ENCODE measurements at regions not wholly inside any gene's neighbourhood (a gene's known extent, or its start where the extent isn't known, plus 50 kb on each side); places are given as distances from the start of the nearest gene placed in this dataset.

GRCh38 chr6:1024587-1024986, 287.3 kb upstream of the FOXQ1 start (continued):
- TF ChIP-seq HOXD13 (CRISPR knock-in tag; IDR thresholded peaks at IDR 0.05; ENCODE audit: borderline replicate concordance), result peak; percentile 81; the same call in 1 of the 2 replicates
- TF ChIP-seq ZNF18 (tag by site-specific recombination; IDR thresholded peaks at IDR 0.05), result peak; percentile 47; the same call in 1 of the 2 replicates
- peak; percentile 71; the same call in 1 of the 2 replicates for TF ChIP-seq TRIM28 (IDR thresholded peaks at IDR 0.05; ENCODE audit: borderline replicate concordance, low read length)
- no peak for TF ChIP-seq KLF10 (tag by site-specific recombination; IDR thresholded peaks at IDR 0.05)
- peak; percentile 95 for TF ChIP-seq ZNF561 (tag by site-specific recombination; IDR thresholded peaks at IDR 0.05; ENCODE audit: borderline replicate concordance)
- TF ChIP-seq ZNF16 (tag by site-specific recombination; IDR thresholded peaks at IDR 0.05; ENCODE audit: low read depth), result no peak
- TF ChIP-seq ZNF112 (tag by site-specific recombination; IDR thresholded peaks at IDR 0.05), result no peak
- peak; percentile 95 for TF ChIP-seq ZBTB44 (tag by site-specific recombination; IDR thresholded peaks at IDR 0.05)
- TF ChIP-seq ZXDB (tag by site-specific recombination; IDR thresholded peaks at IDR 0.05), result peak; percentile 90
- TF ChIP-seq ZSCAN30 (tag by site-specific recombination; IDR thresholded peaks at IDR 0.05), result no peak; the same call in 1 of the 2 replicates
- 0 out of 2 replicates have a peak, but pooled peaks have one; percentile 32 for TF ChIP-seq ATF2 (tag by site-specific recombination; IDR thresholded peaks at IDR 0.05; ENCODE audit: low read depth)
- peak; percentile 49; the same call in 1 of the 2 replicates for TF ChIP-seq INSM2 (tag by site-specific recombination; IDR thresholded peaks at IDR 0.05)
- TF ChIP-seq KLF7 (tag by site-specific recombination; IDR thresholded peaks at IDR 0.05; ENCODE audit: borderline replicate concordance), result peak; percentile 81; the same call in 1 of the 2 replicates
- no peak for TF ChIP-seq ZNF473 (tag by site-specific recombination; IDR thresholded peaks at IDR 0.05)
- peak; percentile 50 for TF ChIP-seq ZNF341 (tag by site-specific recombination; IDR thresholded peaks at IDR 0.05; ENCODE audit: low read depth)
- TF ChIP-seq BCL6B (tag by site-specific recombination; IDR thresholded peaks at IDR 0.05), result peak; percentile 76; the same call in 1 of the 2 replicates
- TF ChIP-seq ZNF785 (tag by site-specific recombination; IDR thresholded peaks at IDR 0.05), result no peak
- no peak for TF ChIP-seq ZNF654 (tag by site-specific recombination; IDR thresholded peaks at IDR 0.05; ENCODE audit: low read depth)
- TF ChIP-seq ZNF488 (tag by site-specific recombination; IDR thresholded peaks at IDR 0.05), result peak; percentile 74
- TF ChIP-seq ZNF398 (tag by site-specific recombination; IDR thresholded peaks at IDR 0.05), result peak; percentile 43
- TF ChIP-seq ZBTB20 (tag by site-specific recombination; IDR thresholded peaks at IDR 0.05), result 0 out of 2 replicates have a peak, but pooled peaks have one; percentile 17
- 0 out of 2 replicates have a peak, but pooled peaks have one; percentile 7 for TF ChIP-seq GLI2 (tag by site-specific recombination; IDR thresholded peaks at IDR 0.05; ENCODE audit: borderline replicate concordance, low read depth)
- TF ChIP-seq ZNF335 (tag by site-specific recombination; conservative IDR thresholded peaks at IDR 0.05), result peak; percentile 40; the same call in 1 of the 2 replicates
- peak; percentile 67; the same call in 1 of the 2 replicates for TF ChIP-seq ZNF610 (tag by site-specific recombination; IDR thresholded peaks at IDR 0.05; ENCODE audit: borderline replicate concordance)
- peak; percentile 84; the same call in 1 of the 2 replicates for TF ChIP-seq ZNF692 (tag by site-specific recombination; IDR thresholded peaks at IDR 0.05)
- 0 out of 2 replicates have a peak, but pooled peaks have one; percentile 22 for TF ChIP-seq ZNF366 (tag by site-specific recombination; conservative IDR thresholded peaks at IDR 0.05)
